ENCODE measurements at regions not wholly inside any gene's neighbourhood (a gene's known extent, or its start where the extent isn't known, plus 50 kb on each side); places are given as distances from the start of the nearest gene placed in this dataset.

GRCh38 chr1:80673935-80674597 is 1126.7 kb upstream of the ADGRL2 start:
- no peak for DNase-seq

GRCh38 chr1:80668372-80668771 is 1132.4 kb upstream of the ADGRL2 start:
- no peak for DNase-seq

- DNase-seq = no peak
Observed at GRCh38 chr1:80666073-80666472, 1134.7 kb upstream of the ADGRL2 start.

GRCh38 chr1:80659161-80659560 is 1141.6 kb upstream of the ADGRL2 start:
- DNase-seq = no peak

- no peak for DNase-seq
Observed at GRCh38 chr1:80657707-80658106, 1143.0 kb upstream of the ADGRL2 start.

GRCh38 chr1:80657044-80657643 is 1143.6 kb upstream of the ADGRL2 start:
- DNase-seq = no peak

GRCh38 chr1:80656641-80657040 is 1144.1 kb upstream of the ADGRL2 start:
- no peak for DNase-seq

- DNase-seq = no peak
Observed at GRCh38 chr1:80656014-80656636, 1144.6 kb upstream of the ADGRL2 start.

- DNase-seq = no peak
Observed at GRCh38 chr1:80646053-80646452, 1154.7 kb upstream of the ADGRL2 start.

GRCh38 chr1:80645621-80646020 is 1155.1 kb upstream of the ADGRL2 start:
- DNase-seq = no peak

- DNase-seq = no peak
Observed at GRCh38 chr1:80640978-80641377, 1159.8 kb upstream of the ADGRL2 start.

GRCh38 chr1:80639777-80640533 is 1160.8 kb upstream of the ADGRL2 start:
- no peak for DNase-seq

GRCh38 chr1:80633947-80634706 is 1166.6 kb upstream of the ADGRL2 start:
- no peak for DNase-seq

GRCh38 chr1:80632284-80632683 is 1168.5 kb upstream of the ADGRL2 start:
- no peak for DNase-seq

- no peak for DNase-seq
Observed at GRCh38 chr1:80629304-80629837, 1171.4 kb upstream of the ADGRL2 start.

- no peak for DNase-seq
Observed at GRCh38 chr1:80624682-80625081, 1176.1 kb upstream of the ADGRL2 start.

- DNase-seq = no peak
Observed at GRCh38 chr1:80607064-80607463, 1193.7 kb upstream of the ADGRL2 start.

- DNase-seq = no peak
Observed at GRCh38 chr1:80594013-80594412, 1206.7 kb upstream of the ADGRL2 start.

- no peak for DNase-seq
Observed at GRCh38 chr1:80593197-80593596, 1207.5 kb upstream of the ADGRL2 start.

GRCh38 chr1:80582980-80583379 is 1217.8 kb upstream of the ADGRL2 start:
- no peak for DNase-seq

GRCh38 chr1:80579055-80579454 is 1221.7 kb upstream of the ADGRL2 start:
- DNase-seq = no peak

- DNase-seq = no peak
Observed at GRCh38 chr1:80566867-80567266, 1233.9 kb upstream of the ADGRL2 start.

GRCh38 chr1:80566123-80566522 is 1234.6 kb upstream of the ADGRL2 start:
- no peak for DNase-seq
